ENCODE measurements at regions not wholly inside any gene's neighbourhood (a gene's known extent, or its start where the extent isn't known, plus 50 kb on each side); places are given as distances from the start of the nearest gene placed in this dataset.
"Not testable (repeated sequence)": the region's sequence is repeated elsewhere in the genome, so short reads cannot be mapped to it uniquely, and the experiment has no call there.

GRCh38 chr2:75828826-75829225 lies 118.1 kb upstream of the GCFC2 start:
- Mint-ChIP-seq H3K36me3 (peaks cover 7% of the 10 kb centered on the region; the same call in 1 of the 2 replicates), H3K4me1 (no peaks in the 10 kb centered on the region), H3K27me3 (ENCODE audit: low read depth) (peaks cover 4% of the 10 kb centered on the region; the same call in 1 of the 2 replicates), H3K4me3 (no peak overlapping the region), H3K27ac (no peak overlapping the region), H3K9me3 (peaks cover 21% of the 10 kb centered on the region)
- POLR2A ChIA-PET = no interaction called here
- DNase-seq (ENCODE audit: low spot score) = no peak
- CTCF ChIA-PET = no interaction called here
- ATAC-seq = no peak
- no peak for TF ChIP-seq ZBTB21 (CRISPR knock-in tag; IDR thresholded peaks at IDR 0.05; ENCODE audit: borderline replicate concordance)
- no peak for TF ChIP-seq FOXK1 (CRISPR knock-in tag; IDR thresholded peaks at IDR 0.05)
- TF ChIP-seq CREB1 (CRISPR knock-in tag; IDR thresholded peaks at IDR 0.05) = no peak
- TF ChIP-seq ZNF512 (CRISPR knock-in tag; IDR thresholded peaks at IDR 0.05; ENCODE audit: borderline replicate concordance) = no peak
- no peak for TF ChIP-seq MXD4 (CRISPR knock-in tag; IDR thresholded peaks at IDR 0.05; ENCODE audit: borderline replicate concordance)
- no peak for TF ChIP-seq AFF4 (CRISPR knock-in tag; IDR thresholded peaks at IDR 0.05; ENCODE audit: borderline replicate concordance)
- no peak for TF ChIP-seq ZNF121 (CRISPR knock-in tag; IDR thresholded peaks at IDR 0.05)
- TF ChIP-seq ZNF138 (CRISPR knock-in tag; conservative IDR thresholded peaks at IDR 0.05) = no peak

GRCh38 chr2:75823515-75823914 lies 112.8 kb upstream of the GCFC2 start:
- H3K27me3 Mint-ChIP-seq (ENCODE audit: low read depth); H3K27ac Mint-ChIP-seq; DNase-seq (ENCODE audit: low spot score); H3K4me3 Mint-ChIP-seq; ATAC-seq; POLR2A ChIA-PET; CTCF ChIA-PET; H3K4me1 Mint-ChIP-seq: not testable (repeated sequence)
- Mint-ChIP-seq H3K36me3 (peaks cover 11% of the 10 kb centered on the region; the same call in 1 of the 2 replicates), H3K9me3 (peaks cover 39% of the 10 kb centered on the region)

GRCh38 chr2:75822336-75822735 lies 111.6 kb upstream of the GCFC2 start:
- ChIA-PET CTCF (no interaction called here), POLR2A (no interaction called here)
- DNase-seq (ENCODE audit: low spot score) (no peak), ATAC-seq (no peak)
- no peak overlapping the region for H3K27ac Mint-ChIP-seq
- H3K36me3 Mint-ChIP-seq = peaks cover 11% of the 10 kb centered on the region
- H3K27me3 Mint-ChIP-seq (ENCODE audit: low read depth) = peaks cover 4% of the 10 kb centered on the region; the same call in 1 of the 2 replicates
- peaks cover 7% of the 10 kb centered on the region for H3K4me1 Mint-ChIP-seq
- H3K4me3 Mint-ChIP-seq = no peak overlapping the region
- H3K9me3 Mint-ChIP-seq = peaks cover 47% of the 10 kb centered on the region
- TF ChIP-seq E2F4 (CRISPR knock-in tag; IDR thresholded peaks at IDR 0.05; ENCODE audit: borderline replicate concordance, low read depth) (no peak), SMAD4 (CRISPR knock-in tag; IDR thresholded peaks at IDR 0.05) (no peak), STAT6 (CRISPR knock-in tag; conservative IDR thresholded peaks at IDR 0.05; ENCODE audit: low read depth) (no peak), NR3C1 (CRISPR knock-in tag; conservative IDR thresholded peaks at IDR 0.05; ENCODE audit: low read depth) (no peak), CTCF (IDR thresholded peaks at IDR 0.05) (no peak), AFF4 (CRISPR knock-in tag; IDR thresholded peaks at IDR 0.05; ENCODE audit: borderline replicate concordance) (no peak), PRRX2 (CRISPR knock-in tag; IDR thresholded peaks at IDR 0.05) (no peak), FOXJ3 (CRISPR knock-in tag; IDR thresholded peaks at IDR 0.05; ENCODE audit: borderline replicate concordance) (no peak)
